ENCODE measurements at regions not wholly inside any gene's neighbourhood (a gene's known extent, or its start where the extent isn't known, plus 50 kb on each side); places are given as distances from the start of the nearest gene placed in this dataset.

- DNase-seq (ENCODE audit: low read depth in 3 of 3) = no peak
These were observed 277.5 kb downstream of the CTTN start for GRCh38 chr11:70675697-70676374.

GRCh38 chr11:70677232-70677916 is 279.0 kb downstream of the CTTN start:
- DNase-seq (ENCODE audit: low read depth in 3 of 3) = no peak

- no peak for DNase-seq (ENCODE audit: low read depth in 3 of 3)
These were observed 280.9 kb downstream of the CTTN start for GRCh38 chr11:70678931-70679900.

GRCh38 chr11:70680781-70681281 is 282.5 kb downstream of the CTTN start:
- DNase-seq (ENCODE audit: low read depth in 3 of 3) = no peak

- no peak for DNase-seq (ENCODE audit: low read depth in 3 of 3)
These were observed 283.7 kb downstream of the CTTN start for GRCh38 chr11:70682056-70682455.

GRCh38 chr11:70682760-70683159 is 284.4 kb downstream of the CTTN start:
- no peak for DNase-seq (ENCODE audit: low read depth in 3 of 3)

GRCh38 chr11:70687716-70688115 is 289.4 kb downstream of the CTTN start:
- no peak for DNase-seq (ENCODE audit: low read depth in 3 of 3)

- no peak for DNase-seq (ENCODE audit: low read depth in 3 of 3)
These were observed 289.8 kb downstream of the CTTN start for GRCh38 chr11:70688142-70688541.

GRCh38 chr11:70689764-70690163 is 291.4 kb downstream of the CTTN start:
- DNase-seq (ENCODE audit: low read depth in 3 of 3) = no peak

GRCh38 chr11:70692131-70692530 is 293.8 kb downstream of the CTTN start:
- no peak for DNase-seq (ENCODE audit: low read depth in 3 of 3)

- DNase-seq (ENCODE audit: low read depth in 3 of 3) = no peak
These were observed 296.0 kb downstream of the CTTN start for GRCh38 chr11:70694371-70694770.

GRCh38 chr11:70695086-70695960 is 297.0 kb downstream of the CTTN start:
- DNase-seq (ENCODE audit: low read depth in 3 of 3) = no peak

- no peak for DNase-seq (ENCODE audit: low read depth in 3 of 3)
These were observed 297.7 kb downstream of the CTTN start for GRCh38 chr11:70696076-70696475.

GRCh38 chr11:70696564-70696963 is 298.2 kb downstream of the CTTN start:
- DNase-seq (ENCODE audit: low read depth in 3 of 3) = no peak

GRCh38 chr11:70697701-70698100 is 299.4 kb downstream of the CTTN start:
- no peak for DNase-seq (ENCODE audit: low read depth in 3 of 3)

- no peak for DNase-seq (ENCODE audit: low read depth in 3 of 3)
These were observed 300.5 kb downstream of the CTTN start for GRCh38 chr11:70698871-70699270.

GRCh38 chr11:70699294-70700221 is 301.2 kb downstream of the CTTN start:
- DNase-seq (ENCODE audit: low read depth in 3 of 3) = no peak

GRCh38 chr11:70700453-70700852 is 302.1 kb downstream of the CTTN start:
- DNase-seq (ENCODE audit: low read depth in 3 of 3) = no peak

GRCh38 chr11:70700871-70701270 is 302.5 kb downstream of the CTTN start:
- DNase-seq (ENCODE audit: low read depth in 3 of 3) = no peak

- DNase-seq (ENCODE audit: low read depth in 3 of 3) = no peak
These were observed 303.8 kb downstream of the CTTN start for GRCh38 chr11:70702040-70702648.
